Neuronal stem cell (in vitro differentiated cells): ENCODE measurements at regions not wholly inside any gene's neighbourhood (a gene's known extent, or its start where the extent isn't known, plus 50 kb on each side); places are given as distances from the start of the nearest gene placed in this dataset.

Experiments
- DNase-seq: peaks from one replicate; pipeline ENCODE4 v3.0.0-alpha.2; 2013; ENCODE audit warnings: low spot score
- H2AFZ ChIP-seq: one replicate; pipeline ENCODE4 v1.6.1; 2013; ENCODE audit warnings: mild to moderate bottlenecking, low read length, inconsistent platforms
- H2AK5ac ChIP-seq: 2 replicates; pipeline ENCODE4 v1.6.1; 2013; ENCODE audit warnings: low read depth, mild to moderate bottlenecking, inconsistent platforms, low read length, moderate library complexity, mixed read lengths
- H2BK120ac ChIP-seq: 2 replicates; pipeline ENCODE4 v1.6.1; 2013; ENCODE audit warnings: low read depth, mild to moderate bottlenecking, inconsistent platforms, low read length, moderate library complexity, mixed read lengths
- H2BK12ac ChIP-seq: one replicate; pipeline ENCODE4 v1.6.1; 2013; ENCODE audit warnings: low read length, inconsistent platforms
- H2BK15ac ChIP-seq: 2 replicates; pipeline ENCODE4 v1.6.1; 2013; ENCODE audit warnings: mild to moderate bottlenecking, low read length, inconsistent platforms, mixed read lengths
- H2BK5ac ChIP-seq: one replicate; pipeline ENCODE4 v1.6.1; 2013; ENCODE audit warnings: inconsistent platforms, mild to moderate bottlenecking, low read length, moderate library complexity
- H3K14ac ChIP-seq: one replicate; pipeline ENCODE4 v1.6.1; 2013; ENCODE audit warnings: low read length, inconsistent platforms
- H3K18ac ChIP-seq: 2 replicates; pipeline ENCODE4 v1.6.1; 2013; ENCODE audit warnings: low read length, inconsistent platforms
- H3K23ac ChIP-seq: 2 replicates; pipeline ENCODE4 v1.6.1; 2013; ENCODE audit warnings: low read depth, mild to moderate bottlenecking, mixed read lengths, low read length, inconsistent platforms; ENCODE audit not compliant: poor library complexity
- H3K27ac ChIP-seq: replicated peaks from 3 replicates; pipeline ENCODE4 v1.5.1; 2013; ENCODE audit warnings: low read length, inconsistent platforms
- H3K27me3 ChIP-seq, 3 experiments: 2 replicates each; pipeline ENCODE4 v1.6.1; 2013; ENCODE audit warnings: low read length in 3 of 3, mild to moderate bottlenecking in 2 of 3, inconsistent platforms in 1 of 3, low read depth in 1 of 3, mixed read lengths in 1 of 3, moderate library complexity in 1 of 3; ENCODE audit not compliant: control insufficient read depth in 3 of 3, insufficient read depth in 3 of 3
- H3K36me3 ChIP-seq, 2 donors: replicated peaks in 1 of 2; 2 replicates each; pipeline ENCODE4 v1.6.1; 2013; ENCODE audit warnings: low read length in 2 of 2; ENCODE audit not compliant: control insufficient read depth in 2 of 2, insufficient read depth in 2 of 2
- H3K4ac ChIP-seq: 2 replicates; pipeline ENCODE4 v1.6.1; 2013; ENCODE audit warnings: inconsistent platforms, mild to moderate bottlenecking, low read length, moderate library complexity
- H3K4me1 ChIP-seq, 2 donors: 1 replicate in 1 of 2; 2 replicates in 1 of 2; pipeline ENCODE4 v1.6.1; 2013; ENCODE audit warnings: low read length in 2 of 2, low read depth in 1 of 2; ENCODE audit not compliant: control insufficient read depth in 2 of 2, insufficient read depth in 1 of 2
- H3K4me2 ChIP-seq: one replicate; pipeline ENCODE4 v1.6.1; 2013; ENCODE audit warnings: mild to moderate bottlenecking, low read length, inconsistent platforms; ENCODE audit not compliant: insufficient read depth, poor library complexity, severe bottlenecking
- H3K4me3 ChIP-seq, 2 donors: 2 replicates each; pipeline ENCODE4 v1.5.1; 2013; ENCODE audit warnings: low read length in 2 of 2, mild to moderate bottlenecking in 2 of 2, inconsistent platforms in 1 of 2, moderate library complexity in 1 of 2
- H3K79me1 ChIP-seq: one replicate; pipeline ENCODE4 v1.6.1; 2013; ENCODE audit warnings: low read depth, mild to moderate bottlenecking, inconsistent platforms, low read length, moderate library complexity
- H3K9ac ChIP-seq: one replicate; pipeline ENCODE4 v1.6.1; 2013; ENCODE audit warnings: mild to moderate bottlenecking, low read depth, low read length, inconsistent platforms; ENCODE audit not compliant: poor library complexity
- H3K9me3 ChIP-seq, 2 donors: replicated peaks in 1 of 2; 2 replicates each; pipeline versions ENCODE3 to v1.6.1; 2013; ENCODE audit warnings: low read length in 2 of 2, mild to moderate bottlenecking in 2 of 2, inconsistent platforms in 1 of 2, low read depth in 1 of 2, mixed read lengths in 1 of 2, moderate library complexity in 1 of 2; ENCODE audit not compliant: control insufficient read depth in 2 of 2, insufficient read depth in 1 of 2
- H4K8ac ChIP-seq: one replicate; pipeline ENCODE4 v1.6.1; 2013; ENCODE audit warnings: low read depth, mild to moderate bottlenecking, inconsistent platforms, low read length, moderate library complexity
- H4K91ac ChIP-seq: one replicate; pipeline ENCODE4 v1.6.1; 2013; ENCODE audit warnings: low read length, low read depth, mild to moderate bottlenecking, inconsistent platforms; ENCODE audit not compliant: poor library complexity
- WGBS, 2 donors: extraction: QIAGEN DNeasy Blood & Tissue Kit; methylation state at CpG; one replicate each; pipeline ENCODE4 v1.1.7; 2013; ENCODE audit warnings: missing lambda C conversion rate in 2 of 2, mixed read lengths in 1 of 2; ENCODE audit not compliant: insufficient read length in 2 of 2, insufficient replicate concordance in 1 of 2; ENCODE audit errors: extremely low coverage in 2 of 2; 5-methylcytosine and 5-hydroxymethylcytosine counted together

GRCh38 chr13:63460462-63461090 is 2044.9 kb upstream of the PCDH20 start:
- Histone ChIP-seq H3K36me3 (no peaks in the 10 kb centered on the region), H2BK12ac (no peak overlapping the region), H2AK5ac (no peak overlapping the region), H3K4me3 (no peak overlapping the region), H3K18ac (no peak overlapping the region), H3K27me3 (no peaks in the 10 kb centered on the region), H3K14ac (no peak overlapping the region), H4K8ac (no peak overlapping the region), H3K9me3 (no peaks in the 10 kb centered on the region), H3K23ac (no peak overlapping the region), H3K4ac (no peak overlapping the region), H3K27ac (no peak overlapping the region), H2BK120ac (no peak overlapping the region), H3K79me1 (no peaks in the 10 kb centered on the region), H4K91ac (no peak overlapping the region), H2AFZ (no peak overlapping the region), H2BK15ac (no peak overlapping the region), H2BK5ac (no peak overlapping the region), H3K9ac (no peak overlapping the region), H3K4me1 (no peaks in the 10 kb centered on the region), H3K4me2 (no peak overlapping the region)
- no peak for DNase-seq
- WGBS, 2 donors, result no CpG with 5 or more reads among the region's 2 CpGs

- H3K4me1 ChIP-seq, result no peaks in the 10 kb centered on the region
- no peak overlapping the region for H3K27ac ChIP-seq
- WGBS, 2 donors, result no CpG with 5 or more reads among the region's 1 CpG
- H3K27me3 ChIP-seq, result no peaks in the 10 kb centered on the region
- no peak overlapping the region for H3K14ac ChIP-seq
- H3K4ac ChIP-seq, result no peak overlapping the region
- H3K36me3 ChIP-seq, result no peaks in the 10 kb centered on the region
- no peak overlapping the region for H4K8ac ChIP-seq
- H3K4me2 ChIP-seq, result no peak overlapping the region
- H2BK15ac ChIP-seq, result no peak overlapping the region
- H3K4me3 ChIP-seq, result no peak overlapping the region
- no peaks in the 10 kb centered on the region for H3K9me3 ChIP-seq
- no peak overlapping the region for H3K23ac ChIP-seq
- DNase-seq, result no peak
- H2BK5ac ChIP-seq, result no peak overlapping the region
- no peaks in the 10 kb centered on the region for H3K79me1 ChIP-seq
- no peak overlapping the region for H2BK120ac ChIP-seq
- H2BK12ac ChIP-seq, result no peak overlapping the region
- no peak overlapping the region for H3K9ac ChIP-seq
- H2AFZ ChIP-seq, result no peak overlapping the region
- H2AK5ac ChIP-seq, result no peak overlapping the region
- no peak overlapping the region for H3K18ac ChIP-seq
- H4K91ac ChIP-seq, result no peak overlapping the region
These were observed 2041.5 kb upstream of the PCDH20 start for GRCh38 chr13:63457186-63457585.

- no peak overlapping the region for H4K8ac ChIP-seq
- WGBS, 2 donors, result no CpG with 5 or more reads among the region's 3 CpGs
These were observed 2040.3 kb upstream of the PCDH20 start for GRCh38 chr13:63455938-63456337.

GRCh38 chr13:63449550-63449949 is 2033.9 kb upstream of the PCDH20 start:
- H3K36me3 ChIP-seq, result no peaks in the 10 kb centered on the region
- no peak overlapping the region for H2AK5ac ChIP-seq
- H4K8ac ChIP-seq, result no peak overlapping the region
- no peak overlapping the region for H2BK120ac ChIP-seq
- no peak overlapping the region for H3K4me3 ChIP-seq
- no peak overlapping the region for H2BK15ac ChIP-seq
- H3K27ac ChIP-seq, result no peak overlapping the region
- no peak overlapping the region for H2BK5ac ChIP-seq
- no peak overlapping the region for H2AFZ ChIP-seq
- H3K27me3 ChIP-seq, result no peaks in the 10 kb centered on the region
- H3K18ac ChIP-seq, result no peak overlapping the region
- H3K4ac ChIP-seq, result no peak overlapping the region
- DNase-seq, result no peak
- no peak overlapping the region for H2BK12ac ChIP-seq
- no peaks in the 10 kb centered on the region for H3K79me1 ChIP-seq
- no peak overlapping the region for H3K23ac ChIP-seq
- WGBS, 2 donors, result no CpG with 5 or more reads among the region's 1 CpG
- H3K4me2 ChIP-seq, result no peak overlapping the region
- H4K91ac ChIP-seq, result no peak overlapping the region
- H3K4me1 ChIP-seq, result peaks cover 0 to 10% of the 10 kb centered on the region in 2 donors
- no peak overlapping the region for H3K14ac ChIP-seq
- no peaks in the 10 kb centered on the region for H3K9me3 ChIP-seq
- H3K9ac ChIP-seq, result no peak overlapping the region

More at GRCh38 chr13:63455938-63456337, 2040.3 kb upstream of the PCDH20 start:
- no peak for DNase-seq
- Histone ChIP-seq H3K14ac (no peak overlapping the region), H2BK120ac (no peak overlapping the region), H3K4me3 (no peak overlapping the region), H3K23ac (no peak overlapping the region), H3K4ac (no peak overlapping the region), H3K18ac (no peak overlapping the region), H4K91ac (no peak overlapping the region), H3K9ac (no peak overlapping the region), H3K27me3 (no peaks in the 10 kb centered on the region), H2BK5ac (no peak overlapping the region), H3K4me2 (no peak overlapping the region), H3K4me1 (no peaks in the 10 kb centered on the region), H3K27ac (no peak overlapping the region), H3K36me3 (no peaks in the 10 kb centered on the region), H2AK5ac (no peak overlapping the region), H3K79me1 (no peaks in the 10 kb centered on the region), H2BK15ac (no peak overlapping the region), H3K9me3 (no peaks in the 10 kb centered on the region), H2BK12ac (no peak overlapping the region), H2AFZ (no peak overlapping the region)
